DMS 273 (cell line): ENCODE measurements at regions not wholly inside any gene's neighbourhood (a gene's known extent, or its start where the extent isn't known, plus 50 kb on each side); places are given as distances from the start of the nearest gene placed in this dataset.

Source experiments
- DNase-seq: peaks from one replicate; lab custom pipeline; 2025; ENCODE audit not compliant: unreplicated experiment; lab: John Stamatoyannopoulos, UW

DNA sequence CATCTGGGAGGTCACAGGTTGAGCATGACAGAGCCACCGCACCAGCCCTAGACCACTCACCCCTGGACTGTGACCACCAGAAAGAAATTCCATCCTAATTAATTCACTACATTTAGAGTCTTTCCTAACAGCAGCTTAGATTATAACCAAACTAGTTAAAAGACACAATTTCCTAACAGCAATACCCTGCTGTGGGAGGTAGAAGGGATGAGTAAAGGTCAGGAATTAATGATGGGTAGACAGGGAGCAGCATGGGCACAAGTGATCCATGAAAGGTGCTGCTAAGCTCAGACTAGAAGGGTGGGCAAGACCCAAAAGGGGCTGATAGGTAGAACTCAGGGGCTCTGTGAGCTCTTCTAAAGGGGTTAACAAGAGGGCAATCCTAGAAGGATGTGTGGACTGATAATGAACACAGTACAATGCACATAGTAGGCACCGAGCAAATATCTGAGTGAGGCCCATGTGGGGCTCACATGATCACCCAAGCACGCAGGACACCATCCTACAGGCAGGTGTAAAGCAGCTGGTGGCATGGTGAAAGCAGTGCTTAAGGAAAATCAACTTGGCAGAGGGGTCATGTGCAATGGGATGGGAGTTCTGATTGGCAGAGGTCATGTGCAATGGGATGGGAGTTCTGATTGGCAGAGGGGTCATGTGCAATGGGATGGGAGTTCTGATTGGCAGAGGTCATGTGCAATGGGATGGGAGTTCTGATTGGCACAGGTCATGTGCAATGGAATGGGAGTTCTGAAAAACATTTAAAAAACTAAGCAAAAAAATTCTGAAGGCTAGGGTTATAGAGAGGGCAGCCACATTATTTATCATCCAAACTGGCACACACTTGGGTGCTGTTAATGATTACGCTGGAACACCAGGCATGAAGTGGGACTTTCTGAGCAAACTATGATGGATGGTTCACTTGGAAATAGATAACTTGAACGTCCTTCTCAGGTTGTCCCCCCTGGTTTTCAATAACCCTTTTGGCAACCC, 188.2 kb upstream of the FOXQ1 start:
- DNase-seq = no peak

GRCh38 chr6:1122083-1122482, 189.8 kb upstream of the FOXQ1 start:
- DNase-seq = no peak

- DNase-seq = no peak
These were observed 193.6 kb upstream of the FOXQ1 start for GRCh38 chr6:1118287-1118647.

- no peak for DNase-seq
These were observed 194.2 kb upstream of the FOXQ1 start for GRCh38 chr6:1117530-1118286.

DNA sequence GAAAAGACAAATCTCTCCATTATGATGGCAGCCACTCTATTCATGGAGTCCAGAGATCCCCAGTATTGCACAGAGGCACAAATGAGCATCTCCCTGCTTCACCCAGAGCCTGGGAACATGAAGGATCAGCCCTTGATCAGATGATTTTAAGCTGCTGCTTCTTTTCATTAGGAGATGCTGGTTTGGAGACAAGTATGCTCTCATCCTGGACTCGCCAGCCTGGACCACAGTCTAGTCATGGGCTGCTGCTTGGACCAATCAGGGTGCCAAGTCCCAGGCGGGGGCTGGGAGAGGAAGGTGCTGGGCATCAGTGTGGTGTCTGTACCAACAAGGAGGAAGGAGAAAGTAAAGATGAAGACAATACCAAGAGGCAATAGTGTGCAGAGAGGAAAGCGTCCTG, 195.7 kb upstream of the FOXQ1 start:
- DNase-seq = no peak

DNA sequence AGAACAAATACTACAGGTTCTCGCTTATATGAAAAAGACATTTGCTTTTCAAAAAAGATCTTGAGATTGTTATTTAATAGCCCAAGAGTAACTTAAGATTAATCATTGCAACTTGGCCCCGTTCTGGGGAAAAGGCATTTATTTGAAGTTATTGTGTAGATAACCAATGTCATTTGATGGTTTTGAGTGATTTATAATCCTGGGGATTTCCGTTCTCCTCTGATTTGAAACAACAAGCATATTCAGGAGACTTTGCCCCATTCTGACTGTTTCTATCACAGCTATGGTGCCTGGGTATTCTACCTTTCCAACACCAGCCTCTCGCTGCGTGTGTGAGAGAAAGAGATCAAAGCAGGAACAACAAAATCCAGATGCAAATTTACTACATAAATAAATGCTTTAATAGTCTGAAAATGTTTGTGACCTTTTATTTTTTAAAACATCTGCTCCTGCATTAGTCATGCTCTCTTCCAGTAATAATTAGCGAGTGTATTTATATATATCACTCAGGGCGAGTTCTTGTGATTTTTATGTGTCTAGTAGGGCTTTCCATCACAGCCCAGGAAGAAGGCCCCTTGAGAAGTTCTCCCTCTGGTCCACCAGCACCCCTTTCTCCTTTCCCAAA, 197.9 kb upstream of the FOXQ1 start:
- no peak for DNase-seq

- no peak for DNase-seq
These were observed 200.5 kb upstream of the FOXQ1 start for GRCh38 chr6:1111361-1111760.

DNA sequence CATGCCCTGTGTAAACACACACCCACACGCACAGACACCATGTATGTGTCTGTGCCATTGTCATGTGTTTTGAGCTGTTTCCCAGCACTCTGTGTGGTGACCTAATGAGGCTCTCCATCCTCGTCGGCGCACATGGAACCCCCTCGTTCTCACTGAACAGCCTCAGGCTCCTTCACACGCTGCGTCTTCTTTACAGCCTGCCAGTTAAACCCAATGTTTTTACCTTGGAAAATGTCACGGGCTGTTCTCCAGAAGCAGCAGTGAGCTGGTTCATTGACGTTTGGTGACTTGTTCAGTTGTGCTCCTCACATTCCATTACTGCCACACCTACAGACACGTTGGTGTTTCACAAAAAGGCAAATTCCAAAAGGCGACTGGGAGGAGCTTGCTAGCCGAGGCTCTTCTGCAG, 201.0 kb upstream of the FOXQ1 start:
- no peak for DNase-seq

DNA sequence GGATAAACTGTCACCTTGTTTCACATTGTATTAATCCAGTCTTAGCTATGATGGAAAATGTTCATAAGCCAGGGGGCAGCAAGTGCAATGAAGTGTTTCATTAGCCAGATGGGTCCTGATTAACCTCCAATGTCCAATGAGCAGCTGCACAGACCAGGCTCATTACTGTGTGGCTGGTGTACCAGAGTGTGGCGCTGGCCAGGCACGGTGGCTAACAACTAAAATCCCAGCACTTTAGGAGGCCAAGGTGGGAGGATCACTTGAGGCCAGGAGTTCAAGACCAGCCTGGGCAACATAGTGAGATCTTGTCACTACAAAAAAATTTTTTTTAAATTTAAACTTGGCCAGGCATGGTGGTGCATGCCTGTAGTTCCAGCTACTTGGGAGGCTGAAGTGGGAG, 201.7 kb upstream of the FOXQ1 start:
- peak; percentile 65 for DNase-seq

- DNase-seq = no peak
These were observed 202.8 kb upstream of the FOXQ1 start for GRCh38 chr6:1109134-1109533.

- no peak for DNase-seq
These were observed 203.7 kb upstream of the FOXQ1 start for GRCh38 chr6:1108198-1108597.

DNA sequence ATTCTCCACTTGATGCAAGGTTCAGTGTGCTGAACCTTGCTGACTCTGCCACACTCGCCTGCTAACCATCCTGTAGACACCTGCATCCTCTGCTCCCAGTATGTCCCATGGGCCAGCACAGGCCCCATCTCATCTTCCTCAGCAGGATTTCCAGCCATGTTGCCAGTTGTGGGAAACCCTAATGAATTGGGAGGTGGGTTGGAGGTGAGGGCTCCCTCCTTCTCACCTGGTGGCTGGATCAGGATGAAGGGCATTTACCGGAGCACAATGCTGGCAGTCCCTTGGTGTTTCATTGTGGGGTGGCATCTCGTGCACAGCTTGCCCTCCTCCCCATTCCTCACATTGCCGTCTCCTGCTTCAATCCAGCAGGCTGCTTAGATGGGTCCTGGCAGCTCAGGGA, 204.3 kb upstream of the FOXQ1 start:
- DNase-seq = no peak

DNA sequence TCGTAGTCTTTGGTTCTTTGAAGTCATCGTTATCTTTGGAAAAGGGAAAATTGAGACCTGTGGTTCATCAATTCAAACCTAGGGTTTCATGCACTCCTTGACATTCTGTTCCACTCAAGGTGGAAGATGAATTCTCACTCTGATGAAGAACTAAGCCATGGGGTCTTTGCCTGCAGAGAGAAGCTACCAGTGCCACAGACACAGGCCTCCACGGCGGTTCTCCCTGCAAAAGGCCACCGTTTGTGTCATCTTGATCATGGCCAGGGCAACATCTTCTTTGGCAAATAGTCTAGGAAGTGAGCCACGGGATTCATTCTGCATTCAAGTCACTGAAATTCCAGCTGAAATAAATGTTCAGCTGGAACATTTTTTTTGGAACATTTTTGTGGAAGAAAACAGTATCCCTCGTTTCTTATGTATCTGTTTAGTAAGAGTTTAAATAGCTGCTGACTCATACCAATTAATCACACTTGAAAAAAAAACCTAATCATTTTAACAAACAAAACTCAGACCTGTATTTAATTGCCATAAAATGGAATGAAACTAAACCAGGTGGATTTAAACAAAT, 206.0 kb upstream of the FOXQ1 start:
- no peak for DNase-seq

- DNase-seq = no peak
These were observed 206.8 kb upstream of the FOXQ1 start for GRCh38 chr6:1104988-1105670.

GRCh38 chr6:1103945-1104623, 207.8 kb upstream of the FOXQ1 start:
- DNase-seq = peak; percentile 13

GRCh38 chr6:1103021-1103420, 208.9 kb upstream of the FOXQ1 start:
- peak; percentile 85 for DNase-seq

GRCh38 chr6:1100269-1100668, 211.6 kb upstream of the FOXQ1 start:
- DNase-seq = no peak

DNA sequence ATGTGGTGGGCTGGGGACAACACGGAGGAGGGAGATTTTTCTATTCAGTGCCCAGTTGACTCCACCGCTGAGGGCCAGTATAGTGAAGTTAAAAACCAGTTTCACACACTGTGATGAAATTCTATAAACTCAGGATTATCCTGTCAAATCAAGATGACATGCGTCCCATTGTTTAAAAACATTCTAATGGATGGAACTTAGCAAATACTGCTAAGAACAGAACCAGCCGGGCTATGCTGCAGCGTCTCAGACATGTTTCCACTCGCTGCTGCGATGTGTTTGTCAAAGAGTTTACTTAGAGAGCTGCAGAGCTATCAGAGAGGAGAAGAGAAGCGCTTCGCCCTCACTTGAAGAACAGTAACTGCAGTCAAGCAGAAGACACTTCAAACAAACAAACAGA, 212.6 kb upstream of the FOXQ1 start:
- no peak for DNase-seq

DNA sequence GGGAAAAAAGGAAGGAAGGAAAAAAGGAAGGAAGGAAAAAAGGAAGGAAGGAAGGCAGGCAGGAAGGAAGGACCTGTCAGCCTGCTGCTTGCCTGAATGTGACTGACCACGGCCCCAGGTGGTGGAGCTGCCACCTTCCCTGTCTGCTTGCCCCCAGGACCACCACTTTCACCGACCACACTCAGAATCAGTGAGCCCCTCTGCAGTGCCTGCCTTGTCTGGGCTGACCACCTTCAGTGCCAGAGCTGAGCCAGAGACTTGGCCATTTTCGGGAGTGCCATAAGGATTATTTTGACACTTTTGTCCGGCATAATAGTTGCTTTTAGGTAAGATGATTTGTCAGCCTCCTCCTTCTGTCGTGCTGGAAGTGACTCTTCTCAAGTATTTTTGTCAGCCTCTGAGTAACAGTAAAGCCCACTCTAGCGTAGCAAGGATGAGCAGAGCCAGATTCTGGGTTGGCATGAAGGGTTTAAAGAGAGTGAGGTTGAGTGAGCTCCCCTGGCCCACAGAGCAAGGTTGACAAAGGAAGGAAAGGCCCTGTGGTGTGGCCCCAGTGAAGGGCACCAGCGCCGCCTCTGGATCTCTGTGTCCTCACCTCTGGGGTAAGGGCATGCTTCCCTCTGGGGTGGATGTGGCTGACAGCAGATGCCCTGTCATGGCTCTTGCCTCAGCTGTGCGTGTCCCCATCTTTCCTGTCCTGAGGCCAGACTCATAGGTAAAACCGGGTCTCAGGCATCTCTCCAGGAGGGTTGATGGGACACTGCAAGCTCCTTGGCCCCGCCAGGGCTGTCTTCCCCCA, 214.7 kb upstream of the FOXQ1 start:
- no peak for DNase-seq
